SHP77 treated with DMSO at 0.1 percent for 48 hours (cell line): ENCODE measurements at regions not wholly inside any gene's neighbourhood (a gene's known extent, or its start where the extent isn't known, plus 50 kb on each side); places are given as distances from the start of the nearest gene placed in this dataset.

ENCODE experiments used
- DNase-seq: peaks from one replicate; lab custom pipeline; 2025; lab: John Stamatoyannopoulos, UW

GRCh38 chr10:107831772-107832171 lies 667.3 kb upstream of the SORCS1 start:
- no peak for DNase-seq

- DNase-seq = no peak
Measured at GRCh38 chr10:107829161-107829560, 664.7 kb upstream of the SORCS1 start.

- no peak for DNase-seq
Measured at GRCh38 chr10:107826171-107826570, 661.7 kb upstream of the SORCS1 start.

DNA sequence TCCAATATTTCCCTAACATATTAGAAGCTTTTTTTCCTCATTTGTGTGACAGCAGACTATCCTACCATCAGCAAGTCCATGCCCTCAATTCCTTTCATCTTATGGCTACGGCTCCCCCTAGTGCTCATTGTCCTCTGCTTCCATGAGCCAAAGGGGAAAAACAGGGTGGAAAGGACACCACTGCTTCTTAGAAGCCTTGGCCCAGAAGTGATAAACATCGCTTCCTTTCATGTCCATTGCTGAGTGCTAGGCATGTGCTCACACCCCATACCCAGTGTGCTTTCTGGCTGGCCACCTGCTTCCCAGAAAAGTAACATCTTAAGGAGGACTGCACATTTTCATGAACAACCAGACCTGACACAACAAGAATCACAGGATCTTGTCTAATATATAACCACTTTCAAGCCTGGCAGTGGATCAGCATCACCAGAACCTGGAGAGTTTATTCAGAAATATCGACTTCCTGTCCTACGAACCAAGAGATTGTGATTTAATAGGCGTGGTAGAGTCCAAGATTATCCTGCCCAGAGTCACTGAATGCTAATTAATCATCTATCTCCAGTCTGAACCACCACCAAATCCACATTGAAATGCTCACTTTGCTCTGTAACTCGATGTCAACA lies 650.5 kb upstream of the SORCS1 start:
- DNase-seq = peak; percentile 26

DNA sequence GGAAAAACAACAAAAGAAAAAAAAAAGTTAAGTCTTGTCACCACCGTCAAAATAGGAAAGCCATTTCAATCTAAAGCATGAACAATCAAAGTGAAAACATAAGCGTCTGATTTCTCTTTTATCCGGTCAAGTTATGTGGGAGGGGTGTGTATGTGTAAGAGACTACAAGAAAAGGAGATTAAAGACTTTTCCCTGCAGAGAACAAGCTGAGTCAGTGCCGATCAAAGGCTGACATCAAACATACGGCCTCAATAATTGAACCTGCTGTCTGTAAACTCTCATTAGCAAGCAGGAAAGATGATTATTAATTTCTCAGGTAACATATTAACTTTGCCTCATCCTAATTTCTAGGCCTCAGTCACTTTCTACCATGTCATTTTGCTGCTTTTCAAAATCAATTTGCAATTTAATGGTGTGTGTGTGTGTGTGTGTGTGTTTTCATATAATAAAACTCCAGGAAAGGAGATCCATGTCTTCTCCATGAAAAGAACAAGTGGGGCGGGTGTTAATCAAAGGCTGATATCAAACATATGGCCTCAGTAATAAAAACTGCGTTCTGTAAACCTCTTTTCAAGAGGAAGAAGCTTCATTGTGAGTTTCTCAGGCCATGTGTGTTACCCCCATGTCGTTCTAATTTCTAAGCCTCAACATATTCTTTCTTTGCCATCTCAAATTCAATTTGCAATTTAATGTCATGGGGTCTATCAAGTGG lies 649.1 kb upstream of the SORCS1 start:
- no peak for DNase-seq

DNA sequence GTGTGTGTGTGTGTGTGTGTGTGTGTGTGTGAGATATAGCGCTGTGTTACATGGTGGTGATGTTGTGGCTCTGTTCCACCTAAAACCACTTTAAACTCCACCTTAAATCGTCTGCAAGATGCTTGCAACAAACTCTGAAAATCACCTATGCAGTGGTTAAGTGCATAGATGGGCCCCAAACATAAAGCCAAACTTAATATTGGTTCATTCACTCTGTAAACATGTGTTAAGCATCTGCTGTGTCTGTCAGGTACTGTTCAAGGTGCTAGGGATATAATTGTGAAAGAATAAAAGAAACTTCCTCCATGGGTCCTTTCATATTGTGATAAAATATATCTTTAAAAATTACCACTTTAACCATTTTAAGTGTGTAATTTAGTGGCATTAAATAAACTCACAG lies 645.4 kb upstream of the SORCS1 start:
- no peak for DNase-seq

GRCh38 chr10:107807836-107808235 lies 643.3 kb upstream of the SORCS1 start:
- DNase-seq = no peak

GRCh38 chr10:107806026-107806425 lies 641.5 kb upstream of the SORCS1 start:
- DNase-seq = no peak

- no peak for DNase-seq
Measured at GRCh38 chr10:107803546-107803945, 639.0 kb upstream of the SORCS1 start.

DNA sequence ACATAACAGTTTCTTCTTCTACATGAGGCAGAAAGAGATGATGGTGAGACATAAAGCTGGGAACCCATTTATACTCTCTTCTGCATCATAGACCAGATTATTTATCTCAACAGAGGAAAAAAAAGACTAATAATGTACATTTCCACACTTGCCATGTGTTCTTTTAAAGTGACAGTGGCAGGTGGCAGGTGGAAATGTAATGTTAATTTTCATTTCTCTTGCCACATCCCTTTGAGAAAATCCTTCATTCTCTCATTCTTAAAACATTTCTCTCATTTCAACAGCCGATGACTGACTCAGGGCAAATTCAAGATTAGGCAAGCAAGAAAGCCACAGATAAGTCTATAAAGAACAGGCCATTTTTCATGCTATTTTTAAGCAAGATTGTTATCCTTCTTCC lies 635.6 kb upstream of the SORCS1 start:
- DNase-seq = no peak

DNA sequence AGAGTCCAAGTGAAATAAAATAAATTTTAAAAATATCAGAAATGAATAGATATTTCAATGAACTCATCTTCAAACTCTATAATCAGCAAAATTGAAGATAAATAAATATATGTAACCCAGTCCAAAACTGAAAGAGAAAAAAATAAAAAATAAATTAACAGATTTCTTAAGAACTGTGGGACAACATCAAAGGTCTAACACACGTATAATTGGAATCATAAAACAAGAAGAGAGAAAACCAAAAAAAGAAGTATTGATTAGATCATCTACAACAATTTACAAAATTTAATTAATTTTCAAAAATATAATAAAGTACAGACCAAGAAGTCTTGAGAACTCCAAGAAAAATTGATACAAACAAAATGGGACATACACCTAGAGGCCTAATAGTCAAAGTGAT lies 625.8 kb upstream of the SORCS1 start:
- no peak for DNase-seq

DNA sequence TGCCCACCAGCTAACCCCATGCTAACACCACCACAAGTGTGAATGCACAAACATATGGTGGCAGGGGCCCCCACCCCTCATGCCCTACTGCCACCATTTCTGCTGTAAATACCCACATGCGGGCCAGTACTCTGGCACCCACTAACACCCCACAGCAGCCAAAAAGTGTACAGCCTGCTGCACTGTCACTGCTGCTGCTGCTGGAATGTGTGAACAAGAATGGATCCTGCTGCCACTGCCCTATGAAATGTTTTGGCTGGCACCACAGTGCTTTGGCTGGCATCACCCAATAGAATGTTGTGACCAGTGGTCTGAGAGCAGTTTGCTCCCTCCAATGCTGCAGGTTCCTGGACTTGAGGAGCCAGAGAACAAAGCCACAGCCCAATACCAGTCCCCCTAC lies 606.6 kb upstream of the SORCS1 start:
- DNase-seq = no peak

DNA sequence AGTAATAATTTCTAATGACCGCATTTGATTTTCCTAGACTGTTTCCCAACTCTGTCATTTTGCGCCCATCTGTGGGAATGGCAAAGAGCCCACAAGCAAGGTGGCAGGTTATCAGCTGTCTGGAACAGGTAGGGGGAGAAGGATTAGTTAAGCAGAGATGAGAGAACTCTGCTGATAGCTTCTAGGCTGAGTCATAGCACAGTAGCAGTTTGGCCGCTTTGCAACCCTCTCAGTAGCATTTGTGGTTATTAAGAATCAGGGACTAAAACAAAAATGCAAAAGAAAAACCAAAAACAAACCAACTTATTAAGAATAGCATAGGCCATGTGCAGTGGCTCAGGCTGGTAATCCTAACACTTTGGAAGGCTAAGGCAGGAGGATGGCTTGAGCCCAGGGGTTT lies 602.7 kb upstream of the SORCS1 start:
- no peak for DNase-seq

DNA sequence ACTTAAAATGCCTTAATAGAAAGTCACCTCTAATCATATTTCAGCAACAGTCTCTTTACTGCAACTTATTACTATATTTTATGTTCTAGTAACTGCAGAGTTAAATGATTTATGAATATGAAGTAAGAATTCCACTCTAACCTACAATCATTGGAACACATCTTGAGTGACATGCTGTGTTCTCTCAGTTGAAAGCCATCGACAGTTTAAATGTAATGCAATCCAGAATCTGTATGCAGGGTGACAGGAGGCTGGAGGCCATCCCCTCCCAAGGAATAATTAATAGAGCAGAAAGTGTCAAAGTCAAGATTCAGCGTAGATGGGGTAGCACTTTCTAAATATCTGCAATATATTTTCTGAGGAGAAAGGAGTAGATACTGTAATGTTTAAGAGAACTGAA lies 590.3 kb upstream of the SORCS1 start:
- DNase-seq = no peak

DNA sequence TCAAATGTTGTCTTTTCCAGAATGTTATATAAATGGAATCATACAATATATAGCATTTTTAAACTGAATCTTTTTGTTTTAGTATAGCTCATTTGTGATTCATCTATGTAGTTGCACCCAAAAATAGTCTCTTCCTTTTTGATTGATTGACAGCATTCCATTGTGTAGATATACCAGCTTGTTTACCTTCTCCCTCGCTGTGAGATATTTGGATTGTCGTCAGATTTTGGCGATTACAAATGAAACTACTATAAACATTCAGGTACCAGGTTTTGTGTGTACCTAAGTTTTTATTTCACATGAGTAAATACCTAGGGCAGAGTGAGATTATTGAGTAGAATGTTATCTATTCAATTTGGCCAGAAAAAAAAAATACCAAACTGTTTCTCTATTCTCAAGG lies 584.7 kb upstream of the SORCS1 start:
- DNase-seq = no peak

DNA sequence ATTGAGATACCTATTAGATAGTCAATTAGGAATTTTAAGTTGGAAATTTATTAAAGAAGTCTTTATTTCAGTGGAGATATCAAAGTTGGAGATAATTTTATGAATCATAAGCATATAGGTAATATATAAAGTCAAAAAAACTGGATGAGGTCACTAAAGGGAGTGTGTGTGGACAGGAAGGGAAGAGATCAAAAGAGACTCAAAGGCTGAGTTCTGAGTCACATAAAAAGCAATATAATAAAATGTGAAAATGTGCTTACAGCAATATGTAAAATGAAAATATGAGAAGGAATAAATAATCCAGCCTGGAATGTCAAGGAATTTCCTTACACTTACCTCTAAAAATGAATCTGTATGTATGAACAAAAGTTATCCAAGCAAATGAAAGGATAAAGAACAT lies 583.3 kb upstream of the SORCS1 start:
- DNase-seq = no peak

DNA sequence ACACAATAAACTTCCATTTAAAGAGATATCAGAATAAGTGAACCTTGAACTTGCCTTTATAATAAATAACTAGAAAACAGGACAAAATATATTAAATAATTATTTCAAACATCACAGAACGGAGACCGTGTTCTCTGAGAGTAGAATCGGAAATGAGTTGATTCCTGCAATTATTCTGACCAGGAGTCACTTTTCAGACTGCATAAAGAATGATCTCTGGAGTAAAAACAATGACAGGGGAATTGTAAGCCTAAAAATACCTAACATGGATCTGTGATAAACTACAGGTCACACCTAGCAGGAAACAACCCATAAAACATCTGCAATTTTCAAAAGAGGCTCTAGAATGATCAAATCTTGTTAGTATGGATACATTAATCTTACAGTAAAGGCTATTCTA lies 577.5 kb upstream of the SORCS1 start:
- DNase-seq = no peak

- DNase-seq = no peak
Measured at GRCh38 chr10:107740962-107741690, 576.6 kb upstream of the SORCS1 start.

- DNase-seq = no peak
Measured at GRCh38 chr10:107739951-107740350, 575.4 kb upstream of the SORCS1 start.

GRCh38 chr10:107733328-107734130 lies 569.0 kb upstream of the SORCS1 start:
- no peak for DNase-seq

DNA sequence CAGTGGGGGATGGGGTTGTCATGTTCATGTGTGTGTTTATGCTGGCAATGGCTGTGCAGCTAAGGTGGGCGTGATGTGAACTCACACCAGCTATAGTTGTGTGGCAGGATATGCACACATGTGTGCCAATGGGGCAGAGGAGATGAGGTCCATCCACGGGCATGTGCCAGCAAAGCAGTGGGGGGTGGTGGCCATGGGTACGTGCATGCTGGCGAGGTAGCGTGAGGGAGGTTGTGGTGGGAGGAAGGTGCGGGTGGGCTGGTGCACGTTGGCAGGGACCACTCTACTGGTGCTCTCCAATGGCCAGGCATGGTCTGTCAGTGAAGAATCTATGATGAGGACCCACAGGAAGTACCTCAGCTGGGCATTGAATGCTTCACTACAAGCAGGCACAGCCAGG lies 567.5 kb upstream of the SORCS1 start:
- no peak for DNase-seq

DNA sequence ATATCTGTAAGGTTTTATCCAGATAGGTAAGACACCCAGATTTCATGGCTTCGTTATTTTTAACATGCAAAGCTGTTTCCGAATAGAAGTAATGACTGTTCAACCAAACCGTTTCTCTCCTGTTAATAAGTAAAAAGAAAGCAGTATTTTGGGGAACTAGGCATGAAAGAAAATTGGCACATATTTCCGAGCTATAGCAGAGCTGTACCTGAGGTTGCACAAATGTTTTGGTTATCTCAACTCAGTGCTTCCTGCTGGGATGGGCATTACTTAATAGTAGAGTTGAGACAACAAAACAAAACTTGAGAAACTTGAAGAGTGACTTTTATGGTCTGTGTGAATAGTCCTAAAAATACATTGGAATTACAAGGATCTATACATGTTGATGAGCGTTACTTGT lies 564.3 kb upstream of the SORCS1 start:
- no peak for DNase-seq
